ENCODE measurements at regions not wholly inside any gene's neighbourhood (a gene's known extent, or its start where the extent isn't known, plus 50 kb on each side); places are given as distances from the start of the nearest gene placed in this dataset.

- no peak for DNase-seq
Observed at GRCh38 chrX:134174273-134174660, 62.7 kb upstream of the CCDC160 start.

GRCh38 chrX:134174859-134175258, 62.1 kb upstream of the CCDC160 start:
- no peak for DNase-seq

- DNase-seq: no peak
Observed at GRCh38 chrX:134177527-134177926, 59.5 kb upstream of the CCDC160 start.

GRCh38 chrX:134180601-134181274, 56.2 kb upstream of the CCDC160 start:
- DNase-seq: no peak

- no peak for DNase-seq
Observed at GRCh38 chrX:134181275-134181660, 55.7 kb upstream of the CCDC160 start.

- no peak for DNase-seq
Observed at GRCh38 chrX:134183665-134184064, 53.3 kb upstream of the CCDC160 start.

- no peak for DNase-seq
Observed at GRCh38 chrX:134184936-134185335, 52.0 kb upstream of the CCDC160 start.

GRCh38 chrX:134186362-134187121, 50.4 kb upstream of the CCDC160 start:
- peak; percentile 8 for DNase-seq

Measured in stimulated activated CD4-positive, alpha-beta T cell treated with anti-CD3 and anti-CD28 coated beads, Interleukin-4, amount 100 ng/mL, for 1 hour (primary cell).